Activated T-helper 1 cell treated with Interleukin-2 at 50 U/mL for 16 hours (primary cell): ENCODE measurements at regions not wholly inside any gene's neighbourhood (a gene's known extent, or its start where the extent isn't known, plus 50 kb on each side); places are given as distances from the start of the nearest gene placed in this dataset.
A peak's percentile ranks its signal among the peaks of the same experiment; 100 is the strongest.

Source experiments
- DNase-seq: peaks from one replicate; pipeline ENCODE4 v3.0.0-alpha.2; 2020; ENCODE audit warnings: low read depth

DNA sequence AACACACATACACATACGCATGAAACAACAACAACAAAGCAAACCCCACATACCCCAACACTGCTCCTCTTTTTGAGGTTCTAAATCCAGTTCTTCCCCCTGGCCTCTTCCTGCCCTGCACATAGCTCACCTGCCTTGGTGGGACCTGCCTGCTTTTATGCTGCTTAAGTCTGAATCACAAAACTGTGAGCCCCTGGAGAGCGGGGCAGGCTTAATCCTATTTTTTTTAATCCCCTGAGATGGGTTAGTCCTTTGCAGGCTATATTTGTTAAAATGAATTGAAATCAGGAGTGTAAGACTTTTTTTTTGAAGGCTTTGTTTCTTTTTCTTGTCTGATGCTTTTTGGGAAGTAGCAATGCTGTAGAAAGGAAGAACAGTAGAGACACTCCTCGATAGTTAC, 84.6 kb upstream of the MAX start:
- no peak for DNase-seq

DNA sequence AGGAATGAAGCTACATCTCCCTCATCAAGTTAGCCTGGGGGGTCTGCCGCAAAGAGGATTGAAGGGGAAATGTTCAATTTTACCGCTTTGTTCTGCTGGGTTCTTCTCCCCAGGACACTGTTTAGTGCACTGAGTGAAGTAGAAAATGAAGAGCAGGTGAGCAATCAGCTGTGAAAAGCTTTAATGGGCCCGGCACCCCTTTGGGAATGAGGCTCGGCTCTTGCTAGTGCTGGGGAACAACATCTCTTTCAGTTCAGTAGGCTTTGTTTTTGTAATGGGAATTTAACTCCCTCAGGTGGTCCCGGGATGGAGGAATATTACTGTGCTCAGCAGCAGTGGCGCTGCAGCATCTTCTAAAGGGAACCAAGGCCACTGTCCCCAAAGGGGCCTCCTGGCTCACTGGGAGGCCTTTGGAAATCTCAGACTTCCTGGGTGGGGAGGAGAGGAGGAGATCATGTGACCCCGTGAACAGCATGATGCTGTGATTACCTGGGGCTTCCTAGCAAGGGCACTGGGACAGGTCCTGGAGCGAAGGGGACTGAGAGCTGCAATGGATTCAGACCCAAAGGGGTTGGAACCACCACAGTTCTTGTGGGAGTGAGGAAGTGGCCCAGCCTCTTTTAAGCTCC, 85.2 kb upstream of the MAX start:
- DNase-seq: no peak

DNA sequence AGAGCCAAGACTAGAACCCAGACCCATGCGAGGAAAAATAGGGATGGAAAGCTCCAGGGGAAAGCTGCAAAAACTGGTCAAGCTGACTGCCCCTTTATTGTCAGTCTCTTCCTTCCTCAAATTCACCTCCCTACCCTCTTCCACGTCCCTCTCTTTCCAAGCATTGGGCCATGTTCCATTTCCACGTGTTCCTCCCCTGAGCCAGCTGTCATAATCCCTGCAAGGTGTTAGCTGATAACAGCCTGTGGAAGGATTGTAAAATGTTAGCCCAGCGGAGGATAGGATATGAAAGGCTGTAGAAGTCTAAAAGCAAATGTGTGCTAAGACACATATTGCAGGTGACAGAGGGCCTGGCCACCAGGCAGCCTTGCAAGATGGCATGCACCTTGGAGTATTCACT, 88.0 kb upstream of the MAX start:
- DNase-seq: no peak

DNA sequence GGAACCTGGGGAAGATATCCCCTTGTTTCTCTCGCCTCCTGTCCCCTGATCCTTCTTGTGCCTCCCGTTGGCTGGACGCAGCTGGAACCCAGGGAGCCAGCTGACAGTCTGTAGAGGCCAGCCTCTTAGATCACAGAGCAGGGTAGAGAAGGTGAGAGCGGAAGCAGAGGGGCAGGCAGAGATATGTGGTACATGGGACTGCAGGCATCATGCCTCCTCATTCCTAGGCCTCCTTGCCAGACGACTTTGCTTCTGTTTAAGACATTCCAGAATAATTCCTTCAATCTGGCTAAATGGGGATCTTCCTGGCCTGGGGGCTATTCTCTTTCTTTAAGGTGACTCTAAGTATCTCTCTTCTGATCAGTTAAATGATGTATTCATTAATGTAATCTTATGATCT, 89.4 kb upstream of the MAX start:
- DNase-seq: no peak

DNA sequence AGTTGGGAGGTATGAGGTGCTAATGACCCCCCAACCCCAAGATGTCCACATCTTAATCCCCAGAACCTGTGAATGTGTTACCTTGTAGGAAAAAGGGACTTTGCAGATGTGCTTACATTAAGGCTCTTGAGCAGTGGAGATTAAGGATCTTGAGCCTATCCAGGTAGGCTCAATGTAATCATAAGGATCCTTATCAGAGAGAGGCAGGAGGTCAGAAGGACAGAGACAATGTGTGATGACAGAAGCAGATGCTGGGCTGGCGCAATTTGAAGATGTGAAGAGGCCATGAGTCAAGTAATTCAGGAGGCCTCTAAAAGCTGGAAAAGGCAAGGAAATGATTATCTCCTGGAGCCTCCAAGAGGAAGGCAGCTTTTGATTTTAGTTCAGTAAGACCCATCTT, 90.4 kb upstream of the MAX start:
- no peak for DNase-seq

DNA sequence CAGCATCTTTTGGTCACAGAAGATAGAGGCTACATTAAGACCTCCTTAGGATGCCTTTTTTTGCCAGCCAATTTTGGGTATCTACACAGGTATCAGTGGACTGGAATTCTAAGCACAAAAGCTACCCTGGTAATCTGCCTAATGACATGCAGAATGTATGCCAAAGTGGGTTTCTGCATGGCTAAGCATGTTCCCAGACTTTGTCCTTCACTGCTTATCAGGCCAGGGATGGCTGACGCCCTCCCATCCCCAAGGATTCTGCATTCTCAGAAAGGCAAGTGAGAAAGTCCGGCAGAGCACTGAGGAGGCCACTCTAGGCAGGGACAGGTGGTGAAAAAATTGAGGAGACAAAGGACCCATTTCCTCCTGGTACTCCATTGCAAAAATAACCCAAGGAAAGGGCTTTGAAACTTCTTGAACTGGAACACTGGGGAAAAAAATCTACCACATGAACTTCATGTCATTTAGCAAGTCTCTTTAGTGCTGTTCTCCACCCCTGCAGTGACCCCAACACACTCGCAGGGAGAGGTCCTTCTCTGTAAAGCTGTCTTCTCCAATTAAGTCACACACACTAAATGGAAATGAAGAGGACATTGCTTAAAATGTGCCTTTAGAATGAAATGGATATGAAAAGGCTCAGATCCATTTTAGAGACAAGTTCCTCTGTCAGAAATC, 91.7 kb upstream of the MAX start:
- no peak for DNase-seq

DNA sequence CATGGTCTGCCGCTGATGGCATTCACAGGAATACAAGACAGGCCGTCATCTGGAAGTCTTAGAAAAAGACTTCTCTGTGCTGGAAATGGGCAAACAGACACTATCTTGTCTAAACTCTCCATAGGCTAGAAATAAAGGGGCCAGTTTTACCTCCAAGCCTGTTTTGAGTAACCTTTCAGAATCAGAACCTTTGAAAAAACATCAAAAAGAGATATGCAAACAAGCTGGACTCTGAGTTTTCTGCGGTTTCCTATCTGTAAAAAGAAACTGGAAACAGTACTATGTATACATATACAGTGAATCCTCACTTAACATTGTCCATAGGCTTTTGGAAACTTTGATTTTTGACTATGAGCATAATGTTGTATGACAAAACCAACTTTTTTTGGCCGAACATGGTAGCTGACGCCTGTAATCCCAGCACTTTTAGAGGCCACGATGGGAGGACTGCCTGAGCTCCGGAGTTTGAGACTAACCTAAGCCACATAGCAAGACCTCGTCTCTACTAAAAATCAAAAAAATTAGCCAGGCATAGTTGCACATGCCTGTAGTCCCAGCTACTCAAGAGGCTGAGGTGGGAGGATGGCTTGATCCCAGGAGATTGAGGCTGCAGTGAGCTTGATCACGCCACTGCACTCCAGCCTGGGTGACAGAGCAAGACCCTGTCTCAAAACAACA, 92.9 kb upstream of the MAX start:
- no peak for DNase-seq

DNA sequence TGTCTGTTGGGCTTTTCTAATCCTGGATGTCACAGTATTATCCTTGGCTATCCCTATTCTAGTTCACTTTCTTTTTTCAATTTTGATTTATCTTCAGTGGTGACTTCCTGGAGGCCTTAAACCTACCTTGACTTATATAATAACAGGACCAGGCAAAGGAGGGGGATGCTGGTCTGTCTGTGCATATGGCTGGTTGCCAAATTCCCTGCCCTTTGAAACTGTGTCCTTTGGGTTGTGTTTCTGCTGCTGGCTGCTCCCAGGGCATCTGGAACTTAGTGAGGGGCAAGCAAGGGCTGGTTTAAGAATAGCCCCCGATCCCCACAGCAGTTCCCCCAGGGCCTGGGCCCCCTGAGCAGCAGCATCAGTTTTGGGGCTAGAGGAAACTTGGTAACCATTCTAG, 96.0 kb upstream of the MAX start:
- DNase-seq: no peak

DNA sequence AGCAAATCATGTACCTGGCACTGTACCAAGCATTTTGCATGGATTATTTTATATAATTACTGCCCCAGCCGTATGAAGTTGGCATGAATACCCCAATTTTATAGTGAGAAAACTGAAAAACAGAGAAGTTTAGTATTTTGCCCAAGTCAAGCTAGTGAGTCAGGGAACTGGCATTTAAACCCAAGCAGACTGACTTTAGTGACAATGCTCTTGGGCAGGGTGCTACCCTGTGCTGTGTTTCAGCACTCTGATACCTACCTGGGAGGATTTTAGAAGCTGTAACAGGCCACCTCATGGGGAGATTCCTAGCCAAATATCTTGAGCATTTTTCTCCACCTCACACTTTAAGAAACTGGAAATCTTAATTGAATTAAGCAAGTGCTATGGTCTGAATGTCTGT, 98.1 kb upstream of the MAX start:
- DNase-seq: no peak

DNA sequence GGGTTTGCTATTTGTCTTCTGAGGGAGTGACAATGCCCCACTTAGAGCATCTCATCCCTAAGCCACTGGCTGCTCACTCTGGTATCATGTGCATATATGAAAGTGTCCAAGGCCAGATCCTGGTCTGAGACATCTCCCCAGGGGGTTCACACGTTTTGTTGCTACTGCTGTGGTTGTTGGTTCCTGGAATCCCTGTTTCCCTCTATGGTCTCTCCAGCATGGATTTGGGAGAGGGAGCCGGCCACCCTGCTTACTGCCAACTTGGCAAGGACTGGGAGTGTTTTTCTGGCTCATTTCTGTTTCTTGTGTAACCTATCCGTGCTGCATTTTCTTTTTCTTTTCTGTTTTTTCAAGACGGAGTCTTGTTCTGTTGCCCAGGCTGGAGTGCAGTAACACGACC, 101.3 kb upstream of the MAX start:
- no peak for DNase-seq

DNA sequence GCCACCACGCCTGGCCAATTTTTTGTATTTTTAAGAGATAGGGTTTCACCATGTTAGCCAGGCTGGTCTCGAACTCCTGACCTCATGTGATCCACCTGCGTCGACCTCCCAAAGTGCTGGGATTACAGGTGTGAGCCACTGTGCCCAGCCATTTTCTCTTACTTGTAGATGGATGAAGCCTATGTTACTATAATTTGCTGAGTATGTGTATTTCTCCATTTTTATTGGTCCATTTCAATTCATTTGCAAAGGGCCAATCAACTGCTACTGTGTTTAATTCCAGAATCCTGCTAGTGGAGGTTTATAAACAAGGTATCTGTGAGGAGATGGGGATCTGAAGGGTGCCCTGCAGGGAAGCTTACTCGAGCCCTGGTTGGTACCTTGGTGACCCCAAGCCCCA, 101.7 kb upstream of the MAX start:
- no peak for DNase-seq

DNA sequence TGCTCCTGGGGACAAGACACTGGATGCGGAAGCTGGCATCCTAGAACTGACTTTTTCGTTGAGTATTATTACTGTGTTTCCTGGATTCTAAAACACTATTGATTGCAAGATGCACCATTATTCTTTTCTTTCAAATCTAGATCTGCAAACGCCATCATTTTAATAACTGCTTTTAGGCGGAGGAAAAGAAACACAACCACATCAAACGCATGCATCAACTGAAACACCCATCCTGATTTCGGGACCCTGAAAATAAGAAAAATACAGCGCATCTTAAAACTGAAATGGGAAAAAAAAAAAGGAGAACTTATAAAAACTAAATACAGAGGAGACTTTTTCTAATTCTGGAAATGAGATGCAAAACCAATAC, 103.7 kb upstream of the MAX start:
- DNase-seq: no peak

DNA sequence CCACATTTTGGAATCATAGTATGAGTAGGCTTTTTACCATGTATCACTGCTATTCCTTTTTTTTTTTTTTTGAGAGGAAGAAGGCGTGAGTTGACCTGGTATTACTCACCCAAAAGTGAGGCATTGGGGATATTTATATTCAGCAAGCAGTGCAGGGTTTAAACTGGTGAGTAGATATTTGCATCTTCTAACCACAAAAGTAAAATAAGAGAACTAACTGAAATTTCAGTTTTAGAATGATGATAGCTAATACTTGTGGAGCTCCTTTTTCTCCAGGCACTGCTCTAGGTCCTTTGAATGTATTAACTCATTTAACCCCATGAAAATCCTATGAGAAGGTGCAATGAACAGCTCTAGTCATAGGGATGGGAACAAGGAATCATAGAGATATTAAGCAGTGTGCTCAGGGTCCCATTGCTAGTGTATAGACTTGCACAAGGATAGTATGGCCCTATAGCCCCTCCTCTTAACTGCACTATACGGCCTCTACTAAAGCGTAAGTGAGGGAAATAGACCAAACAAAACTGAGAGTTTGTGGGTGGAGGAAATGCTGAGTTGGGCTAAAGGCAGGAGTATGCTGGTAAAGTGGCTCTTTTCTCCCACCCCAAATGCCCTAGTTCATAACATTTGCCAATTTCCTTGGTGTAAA, 104.3 kb upstream of the MAX start:
- DNase-seq: no peak

DNA sequence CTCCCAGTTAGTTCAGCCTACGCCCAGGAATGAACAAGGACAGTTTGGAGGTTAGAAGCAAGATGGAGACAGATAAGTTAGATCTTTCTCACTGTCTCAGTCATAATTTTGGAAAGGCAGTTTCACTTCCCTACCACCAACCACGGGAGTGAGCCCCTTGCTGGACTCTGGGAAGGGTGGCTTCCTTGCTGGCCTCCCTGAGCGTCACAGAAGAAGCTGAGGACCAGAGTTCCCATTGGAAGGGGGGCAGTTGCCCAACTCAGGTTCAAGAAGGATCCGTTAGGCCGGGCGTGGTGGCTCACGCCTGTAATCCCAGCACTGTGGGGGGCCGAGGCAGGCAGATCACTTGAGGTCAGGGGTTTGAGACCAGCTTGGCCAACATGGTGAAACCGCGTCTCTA, 106.2 kb upstream of the MAX start:
- no peak for DNase-seq

DNA sequence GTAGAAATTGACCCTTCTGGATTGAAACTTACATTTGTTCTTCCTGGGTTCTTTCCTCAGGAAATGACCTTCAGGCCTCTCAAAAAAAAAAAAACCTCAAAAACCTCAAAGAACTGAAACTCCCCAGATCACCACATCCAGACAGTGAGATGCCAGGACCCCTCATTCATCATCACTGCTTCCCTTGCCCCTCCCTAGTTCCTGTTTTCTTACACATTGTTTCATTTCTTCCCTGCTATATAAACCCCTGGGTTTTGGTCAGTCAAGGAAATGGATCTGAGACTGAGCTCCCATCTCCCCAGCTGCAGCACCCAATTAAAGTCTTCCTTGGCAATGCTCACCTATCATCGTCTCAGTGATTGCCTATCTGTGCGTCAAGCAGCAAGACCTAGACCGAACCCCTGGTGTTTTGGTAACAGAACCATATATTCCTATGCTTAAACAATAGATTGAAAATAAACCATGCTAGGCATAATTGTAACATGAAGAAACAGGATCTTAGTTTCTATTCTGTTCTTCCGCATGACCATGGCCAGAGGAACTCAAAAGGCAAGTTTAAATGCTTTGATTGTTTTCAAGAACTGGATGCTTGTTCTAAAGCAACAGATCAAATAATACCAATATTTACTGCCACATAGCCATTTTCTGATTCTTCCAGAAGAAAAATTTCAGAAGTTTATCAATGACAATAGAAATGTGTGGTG, 108.0 kb upstream of the MAX start:
- no peak for DNase-seq

DNA sequence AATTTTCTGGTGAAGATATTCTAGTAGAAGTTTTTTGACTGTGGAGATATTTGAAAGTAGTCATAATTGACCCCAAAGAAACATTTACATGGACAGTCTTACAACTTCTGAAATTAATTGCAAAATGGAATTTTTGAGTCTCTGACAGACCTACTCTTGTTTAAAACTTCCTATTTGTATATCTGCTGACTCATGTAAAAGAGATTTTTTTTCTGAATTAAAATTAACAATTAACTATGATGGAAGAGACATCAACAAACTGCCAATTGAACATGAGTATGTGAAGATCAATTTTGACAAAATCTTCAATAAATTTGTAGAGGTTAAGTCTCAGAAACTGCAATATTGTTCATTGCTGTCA, 108.5 kb upstream of the MAX start:
- no peak for DNase-seq

DNA sequence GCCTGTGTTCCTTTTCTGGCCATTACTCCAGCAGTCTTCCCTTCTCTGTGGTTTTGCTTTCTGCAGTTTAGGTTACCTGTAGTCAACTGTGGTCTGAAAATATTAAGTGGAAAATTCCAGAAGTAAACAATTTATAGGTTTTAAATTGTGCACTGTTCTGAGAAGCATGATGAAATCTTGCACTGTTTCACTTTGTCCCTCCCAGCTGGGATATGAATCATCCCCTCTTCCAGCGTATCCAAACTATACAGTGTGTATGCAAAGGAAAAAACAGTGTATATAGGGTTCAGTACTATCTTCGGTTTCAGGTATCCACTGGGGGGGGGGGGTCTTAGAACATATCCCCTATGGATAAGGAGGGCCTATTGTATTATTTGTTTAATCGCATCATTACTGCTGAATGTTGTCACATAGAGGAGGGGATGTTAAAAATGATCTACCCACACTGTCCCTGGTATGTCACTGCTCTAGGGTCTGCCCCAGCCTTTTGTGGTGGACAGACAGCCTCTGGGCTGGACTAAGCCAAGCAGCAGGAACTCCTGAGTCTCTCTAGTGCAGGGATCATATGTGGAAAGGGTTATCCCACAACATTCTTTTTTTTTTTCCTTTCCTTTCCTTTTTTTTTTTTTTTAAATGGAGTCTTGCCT, 109.1 kb upstream of the MAX start:
- DNase-seq: no peak

DNA sequence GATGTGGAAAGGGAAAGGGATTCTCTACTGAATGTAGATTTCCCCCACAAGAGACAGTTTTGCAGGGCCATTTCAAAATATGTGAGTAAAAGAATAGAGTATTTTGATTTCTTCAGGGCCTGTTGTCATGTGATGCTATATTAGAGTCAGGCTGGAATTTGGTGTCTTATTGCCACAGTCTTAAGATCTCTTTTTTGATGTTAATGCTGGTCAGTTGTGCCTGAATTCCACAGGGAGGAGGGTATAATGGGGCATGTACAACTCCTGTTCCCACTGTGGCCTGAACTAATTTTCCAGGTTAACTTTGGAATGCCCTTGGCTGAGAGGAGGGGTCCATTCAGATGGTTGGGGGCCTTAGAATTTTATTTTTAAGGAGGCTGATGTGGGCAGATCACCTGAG, 111.0 kb upstream of the MAX start:
- no peak for DNase-seq

DNA sequence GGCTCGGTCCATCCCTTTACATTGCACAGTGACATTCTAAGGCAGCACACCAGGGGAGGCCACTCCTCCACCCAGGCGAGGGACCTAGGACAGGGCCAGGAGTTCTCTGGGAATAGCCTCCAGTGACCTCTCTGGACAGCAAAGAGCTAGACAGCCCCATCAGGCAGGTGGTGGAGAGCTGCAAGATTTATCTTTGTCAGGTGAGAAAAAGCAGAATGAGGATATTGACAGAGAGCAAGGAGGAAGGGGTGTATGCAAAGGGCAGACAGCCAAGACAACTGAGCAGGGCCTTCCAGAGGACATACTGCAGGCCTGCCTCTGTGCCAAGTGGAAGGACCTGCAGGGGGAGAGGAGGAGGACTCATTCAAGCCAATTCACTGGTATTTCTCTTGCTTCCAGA, 112.4 kb upstream of the MAX start:
- no peak for DNase-seq

DNA sequence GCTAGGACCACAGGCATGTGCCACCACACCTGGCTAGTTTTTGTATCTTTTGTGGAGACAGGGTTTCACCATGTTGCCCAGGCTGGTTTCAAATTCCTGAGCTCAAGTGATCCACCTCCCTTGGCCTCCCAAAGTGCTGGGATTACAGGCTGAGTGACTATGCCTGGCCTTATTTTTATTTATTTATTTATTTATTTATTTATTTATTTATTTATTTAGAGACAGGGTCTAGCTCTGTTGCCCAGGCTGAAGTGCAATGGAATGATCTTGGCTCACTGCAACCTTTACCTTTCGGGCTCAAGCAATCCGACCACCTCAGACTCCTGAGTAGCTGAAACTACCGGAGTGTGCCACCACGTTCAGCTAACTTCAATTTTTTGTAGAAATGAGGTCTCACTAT, 117.0 kb upstream of the MAX start:
- no peak for DNase-seq

DNA sequence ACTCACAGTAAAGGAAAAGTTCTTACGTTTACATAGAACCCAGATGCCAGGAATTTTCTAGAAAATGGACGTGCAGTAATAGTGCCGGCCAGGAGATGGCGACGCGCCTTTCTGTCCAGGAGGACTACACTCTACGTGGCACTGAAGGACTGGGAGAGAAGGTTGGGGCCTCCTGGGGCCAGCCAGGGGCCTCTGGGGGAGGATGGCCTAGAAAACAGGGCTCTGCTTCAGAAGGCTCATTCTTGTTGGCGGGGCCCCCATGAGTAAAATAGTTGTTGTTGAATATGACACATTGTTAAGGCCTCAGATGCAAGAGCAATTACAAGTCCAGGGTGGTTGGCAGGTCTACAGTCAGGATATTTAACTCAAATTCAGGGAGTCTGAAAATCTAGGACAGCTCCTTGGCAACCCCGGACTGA, 120.1 kb upstream of the MAX start:
- DNase-seq: peak; percentile 25

DNA sequence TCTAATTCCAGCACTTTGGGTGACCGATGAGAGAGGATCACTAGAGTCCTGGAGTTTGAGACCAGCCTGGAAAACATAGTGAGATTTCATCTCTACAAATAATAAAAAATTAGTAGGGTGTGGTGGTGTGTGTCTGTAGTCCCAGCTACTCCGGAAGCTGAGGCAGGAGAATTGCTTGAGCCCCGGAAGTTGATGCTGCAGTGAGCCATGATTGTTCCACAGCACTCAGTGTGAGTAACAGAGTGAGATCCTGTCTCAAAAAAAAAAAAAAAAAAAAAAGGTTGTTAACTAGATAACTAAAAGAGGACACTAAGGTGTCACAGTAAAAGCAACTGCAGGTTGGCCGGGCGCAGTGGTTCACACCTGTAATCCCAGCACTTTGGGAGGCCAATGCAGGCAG, 121.3 kb upstream of the MAX start:
- no peak for DNase-seq
